Natural killer cell (primary cell): ENCODE measurements at regions not wholly inside any gene's neighbourhood (a gene's known extent, or its start where the extent isn't known, plus 50 kb on each side); places are given as distances from the start of the nearest gene placed in this dataset.

Experiments
- ATAC-seq, 3 donors: fragments of 150-1000 bp in 2 of 3; fragments of 200-7000 bp in 1 of 3; cut with Tn5 transposase; 1 replicate in 1 of 3; 2 replicates in 2 of 3; pipeline ENCODE4 v1.10.0; 2021; ENCODE audit warnings: mild to moderate bottlenecking in 2 of 3, moderate library complexity in 2 of 3
- DNase-seq, 2 donors: peaks; one replicate each; pipeline versions ENCODE4 v3.0.0 to v3.0.0-alpha.2; 2013 to 2021; ENCODE audit warnings: mixed read lengths in 1 of 2
- H3K27ac ChIP-seq: one replicate; pipeline ENCODE4 v1.5.1; 2013; ENCODE audit warnings: mild to moderate bottlenecking, low read length
- H3K27me3 ChIP-seq: one replicate; pipeline ENCODE4 v1.6.1; 2013; ENCODE audit warnings: low read length; ENCODE audit not compliant: control insufficient read depth, insufficient read depth
- H3K36me3 ChIP-seq: one replicate; pipeline ENCODE4 v1.6.1; 2013; ENCODE audit warnings: low read length; ENCODE audit not compliant: control insufficient read depth, insufficient read depth
- H3K4me1 ChIP-seq: one replicate; pipeline ENCODE4 v1.6.1; 2013; ENCODE audit warnings: low read length; ENCODE audit not compliant: control insufficient read depth, insufficient read depth
- H3K4me3 ChIP-seq: one replicate; pipeline ENCODE4 v1.5.1; 2013; ENCODE audit warnings: low read length
- H3K9me3 ChIP-seq: one replicate; pipeline ENCODE4 v1.6.1; 2013; ENCODE audit warnings: low read length; ENCODE audit not compliant: control insufficient read depth, insufficient read depth
- H3K27ac Mint-ChIP-seq, 2 donors: one replicate each; pipeline ENCODE4 v1.8.0; 2022; ENCODE audit warnings: mild to moderate bottlenecking in 2 of 2, mixed read lengths in 2 of 2, moderate library complexity in 1 of 2
- H3K27me3 Mint-ChIP-seq, 2 donors: one replicate each; pipeline ENCODE4 v1.8.0; 2022; ENCODE audit warnings: low read depth in 2 of 2, mixed read lengths in 2 of 2
- H3K36me3 Mint-ChIP-seq: one replicate; pipeline ENCODE4 v1.8.0; 2022; ENCODE audit warnings: mixed read lengths
- H3K4me1 Mint-ChIP-seq, 2 donors: one replicate each; pipeline ENCODE4 v1.8.0; 2022; ENCODE audit warnings: mixed read lengths in 2 of 2
- H3K4me3 Mint-ChIP-seq: one replicate; pipeline ENCODE4 v1.8.0; 2022; ENCODE audit warnings: mild to moderate bottlenecking, moderate library complexity, mixed read lengths
- H3K9me3 Mint-ChIP-seq, 2 donors: one replicate each; pipeline ENCODE4 v1.8.0; 2022; ENCODE audit warnings: mixed read lengths in 2 of 2
- WGBS: methylation state at CpG from one replicate; pipeline ENCODE4 v1.1.7; 2013; ENCODE audit warnings: missing lambda C conversion rate; ENCODE audit not compliant: insufficient coverage; 5-methylcytosine and 5-hydroxymethylcytosine counted together
- intact Hi-C: fragments of 100-400 bp; cut with micrococcal nuclease; formaldehyde crosslinking; loops from one replicate; pipeline ENCODE4 v1.14.2; 2022
- TF ChIP-seq, protein P1 (sequence below): fragments of 200-600 bp; IDR thresholded peaks from one replicate; pipeline ENCODE4 v1.8.0; 2022; ENCODE audit warnings: antibody characterized with exemption

DNA sequence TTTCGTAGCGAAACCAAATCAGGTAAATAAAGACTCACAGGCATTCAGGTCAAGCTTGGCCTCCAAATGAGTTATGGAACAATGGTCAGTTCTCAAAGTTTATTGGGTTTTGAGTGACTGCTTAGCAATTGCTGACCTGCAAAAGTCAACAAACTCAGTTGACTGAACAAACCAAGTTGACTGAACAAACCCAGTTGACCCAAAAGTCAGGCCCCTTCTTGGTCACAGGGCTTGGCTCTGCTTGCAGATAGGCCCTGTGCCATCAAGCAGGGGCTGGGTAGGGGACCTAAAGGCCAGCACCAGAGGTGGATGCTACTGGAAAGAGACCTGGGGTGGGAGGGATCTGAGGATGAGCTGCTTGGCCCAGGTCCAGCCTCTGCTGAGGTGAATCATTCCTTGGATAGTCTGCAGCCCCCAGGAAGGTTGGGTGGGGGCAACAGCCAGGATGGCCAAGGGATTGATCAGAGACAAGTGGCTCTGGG lies 64.6 kb downstream of the GADD45G start:
- H3K4me1 Mint-ChIP-seq, result no peaks in the 10 kb centered on the region
- TF ChIP-seq, protein P1, sequence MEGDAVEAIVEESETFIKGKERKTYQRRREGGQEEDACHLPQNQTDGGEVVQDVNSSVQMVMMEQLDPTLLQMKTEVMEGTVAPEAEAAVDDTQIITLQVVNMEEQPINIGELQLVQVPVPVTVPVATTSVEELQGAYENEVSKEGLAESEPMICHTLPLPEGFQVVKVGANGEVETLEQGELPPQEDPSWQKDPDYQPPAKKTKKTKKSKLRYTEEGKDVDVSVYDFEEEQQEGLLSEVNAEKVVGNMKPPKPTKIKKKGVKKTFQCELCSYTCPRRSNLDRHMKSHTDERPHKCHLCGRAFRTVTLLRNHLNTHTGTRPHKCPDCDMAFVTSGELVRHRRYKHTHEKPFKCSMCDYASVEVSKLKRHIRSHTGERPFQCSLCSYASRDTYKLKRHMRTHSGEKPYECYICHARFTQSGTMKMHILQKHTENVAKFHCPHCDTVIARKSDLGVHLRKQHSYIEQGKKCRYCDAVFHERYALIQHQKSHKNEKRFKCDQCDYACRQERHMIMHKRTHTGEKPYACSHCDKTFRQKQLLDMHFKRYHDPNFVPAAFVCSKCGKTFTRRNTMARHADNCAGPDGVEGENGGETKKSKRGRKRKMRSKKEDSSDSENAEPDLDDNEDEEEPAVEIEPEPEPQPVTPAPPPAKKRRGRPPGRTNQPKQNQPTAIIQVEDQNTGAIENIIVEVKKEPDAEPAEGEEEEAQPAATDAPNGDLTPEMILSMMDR, result no peak
- peaks cover 3 to 5% of the 10 kb centered on the region in 2 donors for H3K9me3 Mint-ChIP-seq
- H3K4me3 Mint-ChIP-seq, result no peak overlapping the region
- intact Hi-C loops, result no loop called here
- DNase-seq (no peak), ATAC-seq (no peak)
- WGBS, result 94% methylated on average over 2 of the region's 2 CpGs
- Histone ChIP-seq H3K4me1 (no peaks in the 10 kb centered on the region), H3K36me3 (no peaks in the 10 kb centered on the region), H3K4me3 (no peak overlapping the region), H3K9me3 (no peaks in the 10 kb centered on the region), H3K27ac (no peak overlapping the region), H3K27me3 (no peaks in the 10 kb centered on the region)
- no peak overlapping the region for H3K27ac Mint-ChIP-seq
- H3K27me3 Mint-ChIP-seq, result peaks cover 0 to 8% of the 10 kb centered on the region in 2 donors
- no peaks in the 10 kb centered on the region for H3K36me3 Mint-ChIP-seq

DNA sequence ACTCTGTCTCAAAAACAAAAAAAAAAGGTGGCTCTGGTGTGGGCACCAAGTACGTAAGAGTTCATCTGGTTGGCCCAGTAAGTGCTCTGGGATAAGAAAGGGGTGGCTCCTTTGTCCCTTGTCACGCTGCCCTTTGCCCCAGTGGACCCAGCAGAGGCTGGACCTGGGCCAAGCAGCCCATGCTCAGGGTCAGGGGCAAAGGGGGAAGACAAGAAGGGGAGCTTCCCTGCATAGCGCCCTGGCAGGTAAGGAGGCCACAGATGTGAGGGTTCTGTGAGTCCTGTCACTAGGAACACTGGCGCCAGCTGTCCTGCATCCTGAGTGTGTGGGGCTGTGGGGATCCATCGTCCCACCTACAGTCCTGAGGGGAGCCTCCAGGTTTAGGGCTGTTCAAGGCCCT lies 65.3 kb downstream of the GADD45G start:
- 89% methylated on average over 5 of the region's 5 CpGs for WGBS
- Histone ChIP-seq H3K4me1 (no peaks in the 10 kb centered on the region), H3K9me3 (no peaks in the 10 kb centered on the region), H3K27me3 (no peaks in the 10 kb centered on the region), H3K4me3 (no peak overlapping the region), H3K27ac (no peak overlapping the region), H3K36me3 (no peaks in the 10 kb centered on the region)
- Mint-ChIP-seq H3K9me3 (peaks cover 3 to 5% of the 10 kb centered on the region in 2 donors), H3K4me1 (no peaks in the 10 kb centered on the region), H3K36me3 (no peaks in the 10 kb centered on the region), H3K4me3 (no peak overlapping the region), H3K27ac (no peak overlapping the region), H3K27me3 (peaks cover 0 to 8% of the 10 kb centered on the region in 2 donors)
- DNase-seq, result no peak
- TF ChIP-seq, protein P1, result no peak
- ATAC-seq, result no peak
- intact Hi-C loops, result no loop called here

DNA sequence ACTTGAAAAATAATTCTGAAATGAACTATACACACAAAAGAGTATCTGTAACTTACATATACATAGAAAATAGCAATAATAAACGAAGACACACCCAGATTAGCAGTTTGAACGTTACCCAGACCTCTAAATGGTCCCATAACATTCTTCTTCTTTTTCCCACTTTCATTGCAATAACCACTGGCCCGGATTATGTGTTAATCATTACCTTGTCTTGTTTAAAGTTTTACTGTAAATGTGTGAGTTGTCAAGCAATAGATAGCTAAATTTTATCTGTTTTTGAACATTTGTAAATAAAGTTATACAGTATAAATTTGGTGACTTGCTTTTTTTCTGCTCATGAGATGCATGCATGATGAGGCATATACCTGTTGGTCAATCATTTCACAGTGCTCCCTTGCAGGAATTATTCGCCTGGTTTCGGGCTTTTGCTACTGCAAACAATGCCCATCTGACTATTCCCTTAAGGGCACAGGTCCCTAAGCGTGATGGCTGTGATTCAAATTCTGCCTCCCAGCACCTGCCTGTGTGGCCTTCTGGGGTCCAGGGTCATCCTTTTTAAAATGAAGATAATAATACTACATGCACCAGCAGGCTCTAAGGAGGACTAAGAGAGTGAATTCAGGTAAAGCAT lies 66.1 kb downstream of the GADD45G start:
- Mint-ChIP-seq H3K36me3 (no peaks in the 10 kb centered on the region), H3K4me3 (no peak overlapping the region), H3K27ac (peak overlapping the region; percentile 31 to 67), H3K9me3 (peaks cover 3 to 5% of the 10 kb centered on the region in 2 donors), H3K27me3 (peaks cover 0 to 8% of the 10 kb centered on the region in 2 donors), H3K4me1 (no peaks in the 10 kb centered on the region)
- Histone ChIP-seq H3K4me3 (no peak overlapping the region), H3K4me1 (no peaks in the 10 kb centered on the region), H3K36me3 (no peaks in the 10 kb centered on the region), H3K27ac (no peak overlapping the region), H3K27me3 (no peaks in the 10 kb centered on the region), H3K9me3 (no peaks in the 10 kb centered on the region)
- intact Hi-C loops, result no loop called here
- TF ChIP-seq, protein P1, result no peak
- ATAC-seq (no peak), DNase-seq (no peak)
- WGBS, result 77% methylated on average over 6 of the region's 6 CpGs

DNA sequence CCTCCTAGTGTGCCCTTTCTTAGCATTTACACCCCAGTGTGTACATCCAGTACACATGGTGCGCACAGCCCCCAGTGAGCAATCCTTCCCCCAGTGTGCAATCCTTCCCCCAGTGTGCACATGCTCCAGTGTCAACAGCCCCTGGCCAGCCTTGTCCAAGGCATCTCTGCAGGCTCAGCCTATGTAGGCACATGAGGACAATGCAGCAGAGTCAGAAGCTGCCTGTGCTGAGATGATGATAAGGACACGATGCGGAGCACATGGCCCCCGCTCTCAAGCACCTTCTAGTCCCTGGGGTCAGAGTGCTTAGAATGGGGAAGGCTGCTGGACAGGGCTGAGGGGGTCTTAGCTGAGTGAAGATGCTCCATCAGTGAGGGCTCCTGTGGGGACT lies 69.8 kb downstream of the GADD45G start:
- Mint-ChIP-seq H3K27me3 (peaks cover 0 to 4% of the 10 kb centered on the region in 2 donors), H3K4me1 (no peaks in the 10 kb centered on the region), H3K4me3 (no peak overlapping the region), H3K27ac (no peak overlapping the region), H3K36me3 (no peaks in the 10 kb centered on the region), H3K9me3 (peaks cover 3 to 5% of the 10 kb centered on the region in 2 donors)
- Histone ChIP-seq H3K9me3 (no peaks in the 10 kb centered on the region), H3K4me1 (no peaks in the 10 kb centered on the region), H3K4me3 (no peak overlapping the region), H3K27ac (no peak overlapping the region), H3K36me3 (no peaks in the 10 kb centered on the region), H3K27me3 (no peaks in the 10 kb centered on the region)
- TF ChIP-seq, protein P1, result no peak
- ATAC-seq (peak in 1 of 3 donors; percentile 22), DNase-seq (no peak)
- intact Hi-C loops, result no loop called here
- 96% methylated on average over 4 of the region's 4 CpGs for WGBS
